GM18520 (cell line): ENCODE measurements at regions not wholly inside any gene's neighbourhood (a gene's known extent, or its start where the extent isn't known, plus 50 kb on each side); places are given as distances from the start of the nearest gene placed in this dataset.
"Not testable (repeated sequence)": the region's sequence is repeated elsewhere in the genome, so short reads cannot be mapped to it uniquely, and the experiment has no call there.

ENCODE experiments used
- ATAC-seq: cut with Tn5 transposase; IDR thresholded peaks from one replicate; pipeline ENCODE4 v1.9.1; 2021; ENCODE audit not compliant: unreplicated experiment

DNA sequence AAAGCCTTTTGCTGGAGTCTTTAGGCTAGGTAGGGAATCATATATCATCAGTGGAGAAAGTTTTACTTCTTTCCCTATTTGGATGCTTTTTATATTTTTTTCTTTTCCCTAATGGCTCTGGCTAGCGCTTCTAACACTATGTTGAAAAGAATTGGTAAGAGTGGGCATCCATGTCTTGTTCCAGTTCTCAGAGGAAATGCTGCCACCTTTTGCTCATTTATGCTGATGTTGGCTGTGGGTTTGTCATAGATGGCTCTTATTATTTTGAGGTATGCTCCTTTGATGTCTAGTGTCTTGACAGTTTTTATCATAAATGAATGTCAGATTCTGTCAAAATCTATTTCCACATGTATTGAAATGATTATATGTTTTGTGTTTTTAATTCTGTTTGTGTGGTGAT lies 1544.1 kb downstream of the REEP3 start:
- no peak for ATAC-seq

DNA sequence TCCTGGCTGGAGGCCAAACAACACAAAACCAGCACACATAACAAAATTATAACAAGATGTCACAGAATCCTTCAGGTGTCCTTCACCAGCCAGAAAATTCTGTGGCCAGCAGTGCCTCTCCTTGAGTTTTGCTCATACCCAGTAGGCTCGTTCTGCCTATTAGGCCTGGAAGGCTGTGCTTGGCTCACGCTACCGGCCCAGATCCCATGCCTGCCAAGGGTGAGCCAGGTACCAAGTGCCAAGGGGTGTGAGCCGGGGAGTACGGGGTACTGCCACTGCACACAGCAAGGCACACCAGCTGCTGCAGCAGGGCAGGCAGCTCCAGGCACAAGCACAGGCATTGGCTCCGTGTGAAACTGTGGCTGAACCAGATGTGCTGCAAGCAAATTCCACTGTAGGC lies 1562.0 kb downstream of the REEP3 start:
- ATAC-seq: no peak

DNA sequence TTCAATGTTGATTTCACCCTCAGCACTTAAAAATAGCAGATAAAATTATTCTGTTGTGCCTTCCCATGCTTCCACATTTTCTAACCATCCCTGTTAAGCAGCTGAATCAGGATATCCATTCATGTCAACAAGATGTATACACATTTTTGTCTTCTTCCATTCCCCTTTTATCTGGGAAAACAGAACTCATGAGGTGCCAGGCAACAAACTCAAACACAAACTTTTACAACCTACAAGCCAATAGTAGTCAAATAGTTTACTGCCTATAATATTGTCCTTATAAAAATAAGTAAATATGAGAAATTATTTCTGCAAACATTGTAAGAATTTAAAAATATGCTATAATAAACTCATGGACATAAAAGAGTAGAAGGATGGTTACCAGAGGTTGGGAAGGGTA lies 1569.8 kb downstream of the REEP3 start:
- no peak for ATAC-seq

DNA sequence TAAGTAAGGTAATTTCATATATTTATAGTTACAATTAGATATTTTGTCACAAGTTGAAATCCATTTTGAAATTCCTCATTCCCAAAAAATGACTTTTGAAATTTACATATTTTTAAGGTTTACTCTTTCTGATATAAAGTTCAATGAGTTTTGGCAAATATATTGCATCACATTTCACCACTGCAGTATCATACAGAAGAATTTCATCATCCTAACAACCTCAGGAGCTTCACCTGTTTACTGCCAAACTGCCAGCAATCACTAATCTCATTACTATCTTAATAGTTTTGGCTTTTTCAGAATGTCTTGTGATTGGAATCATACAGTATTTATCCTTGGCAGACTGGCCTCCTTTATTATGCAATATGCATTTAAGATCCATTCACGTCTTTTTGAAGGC lies 1578.9 kb downstream of the REEP3 start:
- no peak for ATAC-seq

DNA sequence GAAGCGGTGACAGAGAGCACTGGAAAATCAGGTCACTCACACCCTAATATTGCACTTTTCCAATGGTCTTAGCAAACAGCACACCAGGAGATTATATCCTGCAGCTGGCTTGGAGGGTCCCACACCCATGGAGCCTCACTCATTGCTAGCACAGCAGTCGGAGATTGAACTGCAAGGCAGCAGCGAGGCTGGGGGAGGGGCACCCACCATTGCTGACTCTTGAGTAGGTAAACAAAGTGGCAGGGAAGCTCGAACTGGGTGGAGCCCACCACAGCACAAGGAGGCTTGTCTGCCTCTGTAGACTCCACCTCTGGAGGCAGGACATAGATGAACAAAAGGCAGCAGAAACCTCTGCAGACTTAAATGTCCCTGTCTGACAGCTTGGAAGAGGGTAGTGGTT lies 1579.7 kb downstream of the REEP3 start:
- not testable (repeated sequence) for ATAC-seq

DNA sequence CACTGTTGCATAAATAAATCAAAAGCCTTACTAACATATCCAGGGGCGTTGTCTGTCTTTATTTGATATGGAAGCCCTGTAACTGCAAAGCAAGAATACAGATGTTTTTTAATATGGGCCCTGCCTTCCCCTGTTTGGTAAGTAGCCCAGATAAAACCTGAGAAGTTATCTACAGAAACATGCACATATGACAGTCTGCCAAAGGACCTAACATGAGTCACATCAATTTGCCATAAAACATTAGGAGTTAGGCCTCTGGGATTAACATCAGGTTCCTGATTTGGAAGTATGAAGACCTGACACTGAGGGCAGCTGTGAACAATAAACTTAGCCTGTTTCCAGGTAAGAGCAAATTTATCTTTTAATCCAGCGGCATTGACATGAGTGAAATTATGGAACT lies 1588.8 kb downstream of the REEP3 start:
- ATAC-seq: no peak

DNA sequence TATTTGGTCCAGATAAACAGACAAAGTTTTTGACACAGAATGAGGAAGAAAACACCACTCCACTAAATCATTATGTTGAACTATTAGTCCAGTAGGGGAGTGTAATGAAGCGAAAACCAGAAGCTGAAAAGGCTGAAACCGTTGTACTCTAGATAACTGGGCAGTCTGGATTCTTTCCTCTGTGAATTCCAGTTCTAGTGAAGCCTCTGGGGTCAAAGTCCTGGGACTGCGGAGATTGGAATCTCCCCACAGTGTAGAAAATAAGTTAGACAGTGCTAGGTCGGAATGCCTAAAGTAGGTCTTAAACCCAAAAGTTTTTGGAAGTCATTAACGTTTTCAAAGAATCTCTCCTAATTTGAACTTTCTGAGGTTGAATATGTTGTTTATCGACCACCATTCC lies 1589.9 kb downstream of the REEP3 start:
- not testable (repeated sequence) for ATAC-seq

DNA sequence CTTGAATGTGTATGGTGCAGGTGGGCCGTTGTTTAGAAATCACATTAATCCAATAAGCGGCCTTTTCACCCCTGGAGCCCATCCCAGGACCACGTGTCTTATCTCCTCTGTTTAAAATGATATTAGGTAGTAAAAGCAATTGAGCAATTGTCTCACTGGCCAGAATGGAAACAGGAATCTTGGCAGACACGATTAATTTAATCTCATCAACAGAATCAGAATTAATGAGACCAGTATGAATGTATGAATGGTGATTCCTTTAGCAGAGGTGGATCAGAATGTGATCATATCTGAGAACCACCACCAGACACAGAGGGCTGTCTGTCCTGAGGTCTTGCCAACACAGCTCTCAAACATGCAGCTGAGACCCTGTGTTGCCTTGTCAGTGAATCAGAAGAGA lies 1591.4 kb downstream of the REEP3 start:
- no peak for ATAC-seq

DNA sequence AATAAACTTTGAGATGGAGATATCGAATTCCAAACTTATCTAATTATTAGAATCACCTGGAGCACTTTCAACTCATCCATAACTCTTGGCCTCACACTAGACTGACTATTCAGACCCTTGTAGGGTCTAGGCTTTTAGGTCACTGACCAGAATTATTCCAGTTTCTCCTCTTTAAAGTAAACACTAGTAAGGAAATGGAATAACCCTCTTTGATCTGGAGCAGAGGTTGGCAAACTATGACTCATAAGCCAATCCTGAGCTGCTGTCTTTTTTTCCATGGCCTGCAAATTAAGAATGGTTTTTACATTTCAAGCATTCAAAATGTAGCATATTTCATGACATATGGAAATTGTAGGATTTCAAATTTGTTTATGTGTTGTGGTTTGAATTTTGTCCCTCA lies 1601.9 kb downstream of the REEP3 start:
- ATAC-seq: no peak

DNA sequence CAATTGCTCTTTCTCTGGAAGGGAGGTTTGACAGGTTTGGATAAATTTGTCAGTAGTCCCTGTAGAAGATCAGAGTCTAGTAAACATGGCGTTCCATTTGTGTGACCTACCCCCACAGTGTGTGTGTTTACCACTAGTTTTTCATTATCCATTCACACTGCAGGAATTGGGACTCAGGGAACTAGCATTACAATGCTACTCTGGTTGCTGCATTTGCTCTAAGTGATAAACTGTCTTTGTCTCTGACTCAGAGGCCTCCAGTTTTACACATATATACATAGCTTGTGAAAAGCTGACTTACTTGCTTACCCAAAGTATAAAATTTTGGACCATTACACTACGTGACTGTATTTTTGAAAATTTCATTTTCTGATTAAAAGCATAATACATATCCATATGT lies 1604.0 kb downstream of the REEP3 start:
- ATAC-seq: no peak

DNA sequence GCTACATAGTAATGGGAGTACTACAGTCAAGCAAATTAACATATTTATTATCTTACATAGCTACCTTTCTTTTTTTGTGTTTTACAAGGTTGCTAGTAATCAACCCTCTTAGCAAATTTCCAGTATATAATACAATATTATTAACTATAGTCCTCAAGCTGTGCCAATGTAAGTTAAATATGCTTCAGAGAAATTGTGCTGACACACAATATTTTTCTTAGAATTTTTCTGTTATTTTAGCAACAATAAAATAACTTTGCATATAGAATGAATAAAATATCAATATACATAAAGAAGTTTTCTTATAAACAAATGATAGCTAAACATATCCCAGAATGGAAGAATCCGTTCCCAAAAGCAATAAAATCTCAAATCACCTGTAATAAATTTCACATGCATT lies 1605.1 kb downstream of the REEP3 start:
- no peak for ATAC-seq

DNA sequence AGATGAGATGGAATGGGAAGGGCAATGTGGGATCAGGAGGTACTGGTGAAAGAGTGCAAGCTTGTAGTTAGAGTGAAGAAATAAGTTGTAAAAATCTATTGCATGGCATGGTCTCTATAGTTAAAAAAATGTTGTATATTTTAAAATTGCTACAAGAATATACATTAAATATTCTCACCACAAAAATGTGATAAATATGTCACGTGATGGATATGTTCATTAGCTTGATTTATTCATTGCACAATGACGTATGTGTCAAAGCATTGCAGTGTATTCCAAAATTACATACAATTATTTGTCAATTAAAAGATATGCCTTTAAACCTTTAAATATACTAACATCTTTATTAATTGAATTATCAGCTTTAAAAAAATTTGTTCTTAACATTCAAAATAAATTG lies 1607.1 kb downstream of the REEP3 start:
- ATAC-seq: no peak

DNA sequence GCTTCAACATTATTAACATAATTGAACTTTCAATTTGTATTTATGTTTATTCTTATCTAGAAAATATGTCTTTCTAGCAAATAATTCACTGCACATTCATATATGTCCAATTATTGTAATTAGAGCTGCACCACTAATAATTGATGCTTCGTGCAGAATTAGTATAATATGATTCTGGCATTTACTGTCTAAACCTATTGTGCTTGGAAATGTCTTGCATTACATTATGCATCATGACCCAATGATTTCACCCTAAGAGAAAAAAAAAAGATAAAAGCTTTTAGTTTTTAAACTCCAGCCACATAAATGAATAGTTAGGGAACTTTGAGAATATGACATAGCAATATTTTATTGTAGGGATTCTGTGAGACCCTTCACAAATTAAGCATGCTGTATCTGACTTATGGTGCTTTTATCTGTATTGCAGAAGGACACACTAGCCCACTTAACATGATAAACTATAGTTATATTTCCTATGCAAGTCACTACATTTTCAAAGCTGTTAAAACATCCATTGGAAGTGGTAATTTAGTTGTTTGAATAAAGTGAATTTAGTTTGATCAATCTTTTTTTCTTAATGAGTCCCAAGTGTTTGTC lies 1609.1 kb downstream of the REEP3 start:
- no peak for ATAC-seq

DNA sequence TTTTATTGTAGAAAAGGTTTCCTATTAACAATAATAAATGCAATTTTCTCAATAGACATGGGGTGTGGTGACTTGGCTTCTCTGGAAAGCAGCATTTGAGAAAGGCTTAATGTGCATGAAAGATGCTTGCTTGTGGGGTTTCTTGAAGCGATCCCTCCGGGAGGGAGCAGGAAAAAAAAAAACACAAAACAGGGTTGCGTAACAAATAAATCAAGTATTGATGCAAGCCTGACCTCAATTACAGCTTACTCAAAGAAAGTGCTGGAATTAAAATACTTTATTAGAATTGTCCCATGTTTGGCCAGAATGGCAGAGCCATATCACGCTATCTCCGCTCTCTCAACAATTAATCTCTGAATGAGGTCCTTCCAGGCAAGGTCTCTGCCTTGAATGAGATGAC lies 1612.5 kb downstream of the REEP3 start:
- ATAC-seq: no peak

DNA sequence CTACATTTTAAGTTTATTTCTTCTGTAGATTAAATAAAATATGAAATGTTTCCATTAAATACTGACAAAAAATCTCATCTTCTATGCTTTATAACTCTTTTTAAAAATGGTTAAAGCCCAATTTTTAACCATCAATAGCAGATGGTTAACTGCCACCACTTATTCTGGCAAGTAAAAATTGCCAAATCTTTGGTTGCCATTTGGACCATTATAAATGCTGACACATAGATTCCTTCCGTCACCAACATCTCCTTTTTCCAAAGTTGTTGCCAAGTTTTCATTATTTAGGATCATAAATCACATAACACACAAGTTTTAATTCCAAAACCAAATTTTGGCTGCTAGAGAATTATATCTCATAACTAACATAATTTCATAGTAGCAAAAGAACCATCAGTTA lies 1614.3 kb downstream of the REEP3 start:
- ATAC-seq: no peak

DNA sequence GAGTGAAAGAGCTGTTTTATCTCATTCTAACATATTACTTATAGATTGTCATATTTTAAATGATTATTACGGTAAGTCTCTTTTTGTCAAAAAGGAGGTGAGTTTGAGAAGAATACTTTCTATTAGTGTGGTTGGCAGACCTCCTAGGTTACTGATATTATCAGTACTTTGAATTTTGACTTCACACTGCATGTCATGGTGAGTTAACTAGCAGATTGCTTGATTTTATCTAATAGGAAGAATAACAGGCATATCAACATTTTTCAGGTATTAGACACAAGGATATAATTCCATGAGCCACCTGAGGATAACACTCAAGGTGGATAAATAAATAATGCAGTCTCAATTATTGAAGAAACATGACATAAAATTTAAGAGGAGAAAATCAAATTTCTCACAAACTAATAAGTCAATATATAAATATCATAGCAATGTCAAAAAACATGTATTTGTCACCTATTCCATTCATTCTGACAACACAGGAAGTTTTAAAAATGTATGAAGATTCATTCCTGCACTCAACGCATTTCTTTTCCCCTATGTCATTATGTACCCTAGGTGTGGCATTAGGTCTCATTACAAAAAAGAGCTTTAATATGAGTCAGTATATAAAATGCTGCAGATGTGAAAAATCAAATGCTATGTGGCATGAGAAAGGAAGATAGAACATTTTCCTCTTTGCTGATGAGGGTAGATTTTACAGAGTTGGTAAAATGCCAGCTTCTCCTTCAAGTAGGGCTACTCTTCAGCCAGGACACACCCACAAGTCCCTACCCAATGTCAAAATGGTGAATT lies 1621.6 kb downstream of the REEP3 start:
- no peak for ATAC-seq

DNA sequence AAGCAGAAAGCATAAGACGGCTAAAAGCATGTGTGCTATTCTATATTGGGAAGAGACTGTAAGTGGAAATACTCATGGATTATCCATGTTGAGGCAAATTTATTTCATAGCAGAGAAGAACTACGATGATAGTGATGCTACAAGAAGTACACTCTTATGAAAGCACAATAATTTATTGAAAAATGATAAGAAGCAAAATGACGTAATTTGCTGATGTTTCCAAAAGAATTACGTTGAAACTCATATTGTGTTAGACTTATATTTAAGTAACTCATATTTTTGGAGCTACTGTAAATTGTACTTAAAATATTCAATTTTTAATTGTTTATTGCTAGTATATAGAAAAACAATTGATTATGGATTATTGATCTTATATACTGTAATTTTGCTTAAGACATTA lies 1622.5 kb downstream of the REEP3 start:
- no peak for ATAC-seq

DNA sequence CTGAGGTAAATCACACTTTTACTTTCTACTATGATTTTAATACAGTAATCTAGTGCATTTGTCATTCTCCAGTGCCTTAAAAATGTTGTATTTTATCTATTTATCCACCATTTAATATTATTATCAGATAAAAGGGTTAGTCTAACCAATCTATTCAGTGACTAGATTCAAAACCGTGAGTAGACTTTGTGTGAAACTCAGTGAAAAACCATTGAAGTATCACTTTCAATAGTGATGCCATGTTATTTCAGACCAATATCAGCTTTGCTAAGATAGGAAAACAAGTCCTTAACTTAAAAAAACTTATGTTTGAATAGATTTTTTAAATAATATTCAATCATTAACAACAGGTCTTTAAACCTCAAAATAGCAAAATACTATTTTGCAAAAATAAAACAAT lies 1628.7 kb downstream of the REEP3 start:
- ATAC-seq: no peak

DNA sequence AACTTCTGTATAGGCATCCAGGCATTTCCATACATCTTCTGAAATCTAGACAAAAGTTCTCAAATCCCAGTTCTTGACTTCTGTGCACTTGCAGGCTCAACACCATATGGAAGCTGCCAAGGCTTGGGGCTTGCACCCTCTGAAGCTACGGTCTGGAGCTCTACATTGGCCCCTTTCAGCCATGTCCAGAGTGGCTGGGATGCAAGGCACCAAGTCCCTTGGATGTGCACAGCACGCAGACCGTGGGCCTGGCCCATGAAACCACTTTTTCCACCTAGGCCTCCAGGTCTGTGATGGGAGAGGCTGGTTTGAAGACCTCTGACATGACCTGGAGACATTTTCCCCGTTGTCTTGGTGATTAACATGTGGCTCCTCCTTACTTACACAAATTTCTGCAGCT lies 1645.1 kb downstream of the REEP3 start:
- no peak for ATAC-seq

DNA sequence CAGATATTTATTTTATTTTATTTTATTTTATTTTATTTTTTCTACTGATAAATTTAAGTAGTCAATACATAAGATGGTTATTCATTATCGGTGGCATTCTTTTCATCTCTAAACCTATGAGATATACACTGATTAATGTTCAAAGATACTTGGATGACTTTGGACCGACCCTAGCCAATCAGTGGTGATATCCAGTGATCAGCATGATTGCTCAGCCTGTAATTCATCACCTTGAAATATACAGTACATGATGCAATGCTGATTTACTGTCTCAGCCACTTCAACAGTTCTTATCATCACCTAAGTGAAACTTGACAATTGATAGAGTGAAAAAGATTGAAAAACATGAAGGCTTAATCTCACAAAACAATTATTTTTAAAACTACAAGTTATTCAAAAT lies 1651.0 kb downstream of the REEP3 start:
- no peak for ATAC-seq

DNA sequence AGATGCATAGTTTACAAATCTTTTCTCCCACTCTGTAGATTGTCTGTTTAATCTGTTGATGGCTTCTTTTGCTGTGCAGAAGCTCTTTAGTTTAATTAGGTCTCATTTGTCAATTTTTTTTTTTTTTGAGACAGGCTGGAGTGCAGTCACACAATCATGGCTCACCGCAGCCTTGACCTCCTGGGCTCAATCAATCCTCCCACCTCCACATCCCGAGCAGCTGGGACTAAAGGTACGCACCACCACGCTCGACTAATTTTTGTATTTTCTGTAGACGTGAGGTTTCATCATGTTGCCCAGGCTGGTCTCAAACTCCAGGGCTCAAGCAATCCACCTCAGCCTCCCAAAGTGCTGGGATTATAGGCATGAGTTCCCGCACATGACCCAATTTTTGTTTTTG lies 1655.8 kb downstream of the REEP3 start:
- no peak for ATAC-seq

DNA sequence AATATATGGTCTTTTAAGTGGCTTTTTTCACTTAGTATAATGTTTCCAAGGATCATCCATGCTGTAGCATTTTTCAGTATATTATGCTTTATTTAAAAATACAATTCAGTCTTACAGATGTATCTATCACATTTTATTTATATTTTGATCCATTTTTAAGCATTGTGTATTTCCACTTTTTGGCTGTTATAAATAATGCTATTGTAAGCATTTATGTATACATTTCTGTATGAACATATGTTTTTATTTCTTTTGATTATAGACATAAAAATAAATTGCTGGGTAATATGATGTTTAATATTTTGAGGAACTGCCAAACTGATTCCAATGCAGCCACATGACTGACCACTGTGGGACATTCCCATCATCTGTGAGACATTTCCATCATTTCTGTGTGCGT lies 1662.0 kb downstream of the REEP3 start:
- ATAC-seq: no peak

DNA sequence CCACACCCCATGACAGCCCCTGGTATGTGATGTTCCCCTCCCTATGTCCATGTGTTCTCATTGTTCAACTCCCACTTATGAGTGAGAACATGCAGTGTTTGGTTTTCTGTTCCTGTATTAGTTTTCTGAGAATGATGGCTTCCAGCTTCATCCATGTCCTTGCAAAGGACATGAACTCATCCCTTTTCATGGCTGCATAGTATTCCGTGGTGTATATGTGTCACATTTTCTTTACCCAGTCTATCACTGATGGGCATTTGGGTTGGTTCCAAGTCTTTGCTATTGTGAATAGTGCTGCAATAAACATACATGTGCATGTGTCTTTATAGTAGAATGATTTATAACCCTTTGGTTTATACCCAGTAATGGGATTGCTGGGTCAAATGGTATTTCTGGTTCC lies 1665.5 kb downstream of the REEP3 start:
- ATAC-seq: not testable (repeated sequence)
